Hematopoietic multipotent progenitor cell (in vitro differentiated cells): ENCODE measurements at regions not wholly inside any gene's neighbourhood (a gene's known extent, or its start where the extent isn't known, plus 50 kb on each side); places are given as distances from the start of the nearest gene placed in this dataset.

Source experiments
- DNase-seq, 3 donors: peaks; one replicate each; pipeline ENCODE4 v3.0.0-alpha.2; 2011 to 2015; ENCODE audit warnings: low read depth in 2 of 3, low spot score in 2 of 3

DNA sequence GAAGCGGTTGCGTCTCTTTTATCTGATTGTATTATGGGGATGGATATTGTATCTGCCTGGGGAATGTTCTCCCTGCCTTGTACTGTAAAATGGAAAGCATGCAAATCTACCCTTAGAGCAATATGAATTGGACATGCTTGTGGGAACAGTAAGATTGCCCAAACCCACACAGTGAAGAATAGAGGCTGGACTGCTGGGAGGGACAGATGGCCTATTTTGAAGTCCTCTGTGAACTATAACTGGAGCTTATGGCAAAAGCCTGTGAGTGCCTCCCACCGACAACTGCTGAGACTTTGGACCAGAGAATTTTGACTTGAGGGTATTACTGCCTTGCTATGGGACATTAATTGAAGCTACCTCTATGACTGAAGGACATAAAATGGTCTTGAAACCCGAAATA is 168.9 kb downstream of the ERCC6L2 start:
- DNase-seq: no peak

DNA sequence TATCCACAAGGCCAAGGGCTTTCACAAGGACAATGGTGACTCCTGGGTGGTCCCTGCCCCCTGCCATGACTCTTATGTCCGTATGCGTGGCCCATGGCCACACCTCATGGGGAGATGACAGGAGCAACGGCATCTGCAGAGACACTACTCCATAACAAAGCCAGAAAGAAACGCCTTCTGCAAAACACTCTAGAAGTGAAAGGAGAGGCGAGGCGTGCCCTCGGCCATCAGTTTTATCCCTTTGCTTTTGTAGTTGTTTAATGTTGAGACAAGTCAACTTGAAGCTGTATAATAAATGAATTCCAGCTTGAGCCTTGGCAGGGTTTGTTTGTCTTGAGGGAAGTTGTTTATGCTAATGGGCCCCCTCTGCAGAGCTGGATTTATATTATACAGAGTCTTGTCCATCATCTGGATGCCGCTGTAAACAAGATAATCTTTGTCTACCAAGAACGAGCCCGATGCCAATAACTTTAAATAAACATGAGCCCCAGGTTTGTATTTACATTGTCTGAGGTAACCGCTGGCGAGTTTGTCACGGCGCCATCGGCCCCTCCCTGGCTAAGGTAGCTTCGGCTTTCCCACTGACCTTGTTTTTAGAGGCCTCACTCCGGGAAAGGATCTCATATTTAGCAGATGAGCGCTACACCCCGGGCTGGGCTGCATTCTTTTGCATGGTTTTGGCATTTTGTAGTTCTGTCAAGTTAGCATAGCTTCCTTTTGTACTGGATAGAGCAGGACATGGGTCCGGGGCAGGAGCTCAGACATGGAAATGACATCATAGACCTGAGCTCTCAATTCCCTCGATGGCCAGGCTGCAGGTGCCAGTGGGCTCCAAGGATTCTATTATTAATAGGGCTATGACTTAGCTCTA is 165.3 kb downstream of the ERCC6L2 start:
- DNase-seq: no peak

DNA sequence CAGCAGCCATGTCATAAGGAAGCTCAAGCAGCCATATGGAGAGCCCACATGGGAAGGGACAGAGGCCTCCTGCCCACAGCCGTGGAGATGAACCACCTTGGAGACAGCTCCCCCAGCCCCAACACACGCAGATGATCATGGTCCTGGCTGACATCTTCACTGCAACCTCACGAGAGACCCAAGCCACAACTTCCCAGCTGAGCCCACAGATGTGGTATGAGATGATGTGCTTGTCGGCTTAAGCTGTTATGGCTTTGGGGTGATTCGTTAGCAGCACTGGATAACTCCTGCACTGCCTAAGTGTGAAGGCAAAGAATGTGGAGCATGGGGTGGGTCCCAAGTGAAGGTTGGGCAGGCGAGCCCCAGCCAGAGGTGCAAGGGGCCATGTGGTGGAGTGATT is 163.4 kb downstream of the ERCC6L2 start:
- DNase-seq: no peak

DNA sequence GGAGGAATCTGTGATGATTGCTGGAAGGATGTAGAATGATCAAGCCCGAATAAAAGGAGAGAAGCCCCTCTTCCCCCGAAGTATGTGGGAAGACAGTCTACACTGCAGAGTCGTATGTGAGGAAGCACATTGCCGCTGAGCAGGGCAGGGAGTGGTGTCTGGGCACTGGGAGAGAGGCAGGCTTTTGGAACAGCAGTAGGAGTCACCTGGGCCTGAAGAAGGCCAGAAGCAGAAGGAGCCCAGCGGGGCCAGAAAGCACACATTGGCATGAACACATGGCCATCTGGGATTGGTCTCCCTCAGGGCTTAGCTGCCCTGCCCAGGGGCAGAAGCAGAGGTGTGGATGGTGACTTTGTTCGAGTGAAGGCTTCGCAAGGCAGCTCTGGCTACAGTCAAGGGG is 162.8 kb downstream of the ERCC6L2 start:
- DNase-seq: no peak

DNA sequence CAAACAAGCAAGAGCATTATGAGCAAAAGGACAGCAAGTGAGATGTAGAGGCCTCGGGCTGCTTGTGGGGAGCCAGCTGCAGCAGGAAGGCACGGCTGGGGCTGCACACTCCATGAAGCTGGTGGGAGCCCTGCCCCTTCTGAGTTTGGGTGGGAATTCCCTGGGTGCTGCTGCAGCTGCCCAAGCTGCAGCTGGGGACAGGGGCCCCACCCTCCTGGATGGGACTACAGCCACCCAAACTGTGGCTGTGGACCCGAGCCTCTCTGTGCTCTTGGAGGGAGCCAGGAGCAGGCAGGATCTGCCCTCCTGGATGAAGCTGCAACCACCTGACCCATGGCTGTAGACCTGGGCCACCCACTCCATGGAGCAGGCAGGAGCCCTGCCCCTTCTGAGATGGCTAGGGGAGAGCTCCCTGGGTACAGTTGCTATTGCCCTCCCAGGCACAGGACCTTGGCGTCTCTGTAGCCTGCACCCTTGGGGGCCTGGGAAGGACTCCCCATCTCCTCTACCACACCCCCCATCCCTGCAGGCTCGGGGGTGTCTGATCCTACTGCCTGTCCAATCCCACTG is 159.1 kb downstream of the ERCC6L2 start:
- no peak for DNase-seq

DNA sequence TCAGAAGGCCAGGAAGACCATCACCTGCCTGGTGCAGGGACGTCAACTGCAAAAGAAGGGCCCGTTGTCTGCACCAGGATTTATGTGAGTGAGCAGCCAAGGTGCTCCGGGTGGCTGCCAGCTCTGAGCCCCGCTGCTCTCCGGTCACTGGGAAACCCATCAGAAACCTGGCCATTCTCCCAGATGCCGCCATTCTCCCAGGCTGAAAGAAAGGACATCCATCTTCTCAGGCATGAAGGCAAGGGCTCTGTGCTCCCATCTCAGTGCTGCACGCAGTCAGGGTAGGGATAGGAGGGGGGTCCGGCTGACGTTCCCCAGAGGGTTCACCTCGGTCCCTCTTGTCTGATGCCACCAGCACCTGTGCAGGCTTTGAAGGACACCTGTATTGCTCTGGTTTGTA is 158.4 kb downstream of the ERCC6L2 start:
- no peak for DNase-seq

DNA sequence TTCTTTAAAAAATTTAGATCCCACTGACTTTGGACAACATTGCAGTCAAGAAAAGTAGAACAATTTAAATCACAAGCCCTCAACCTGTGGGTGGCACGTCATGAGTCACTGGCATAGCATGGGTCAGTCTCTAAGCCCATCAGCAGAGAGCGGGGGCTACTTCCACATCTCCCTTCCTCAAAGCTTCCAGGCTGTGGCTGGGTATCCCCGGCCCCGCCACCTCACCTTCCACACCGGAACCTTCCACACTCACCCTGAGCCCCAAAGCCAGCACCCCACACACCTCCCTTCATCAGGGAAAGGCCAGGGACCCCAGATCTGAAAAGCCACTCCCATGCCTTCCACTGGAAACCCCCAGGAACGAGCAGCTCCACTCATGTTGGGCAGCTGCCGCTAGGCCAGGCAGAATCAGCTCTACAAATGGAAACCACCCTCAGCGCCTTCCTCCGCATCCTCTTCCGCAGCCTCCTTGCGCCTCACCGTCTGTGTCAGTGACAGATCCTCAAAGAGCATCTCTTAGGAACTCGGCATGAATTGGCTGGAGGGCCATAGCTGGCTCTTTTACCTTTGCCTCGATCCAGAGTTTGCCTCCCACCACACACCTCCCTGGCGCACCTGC is 156.5 kb downstream of the ERCC6L2 start:
- no peak for DNase-seq

DNA sequence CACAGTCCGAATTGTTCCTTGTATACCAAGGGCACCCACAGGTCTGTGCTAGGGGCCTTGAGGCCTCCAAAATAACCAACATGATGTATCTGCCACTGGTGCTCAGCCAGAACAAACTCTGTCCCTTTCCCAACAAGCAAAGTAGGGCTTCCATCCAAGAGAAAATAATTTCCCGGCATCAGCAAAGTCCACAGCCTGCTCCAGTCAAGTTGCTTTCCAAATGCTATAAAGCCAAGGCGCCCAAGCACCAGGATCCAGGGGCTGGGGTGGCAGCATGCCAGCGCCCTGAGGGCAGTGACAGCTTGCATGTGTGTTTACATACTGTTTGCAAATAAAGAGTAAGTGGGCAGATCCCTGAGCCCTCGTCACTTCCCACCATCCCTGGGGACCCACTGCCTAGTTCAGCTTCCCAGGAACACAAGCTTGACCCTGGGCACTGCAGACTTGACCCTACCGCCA is 155.9 kb downstream of the ERCC6L2 start:
- DNase-seq: no peak

DNA sequence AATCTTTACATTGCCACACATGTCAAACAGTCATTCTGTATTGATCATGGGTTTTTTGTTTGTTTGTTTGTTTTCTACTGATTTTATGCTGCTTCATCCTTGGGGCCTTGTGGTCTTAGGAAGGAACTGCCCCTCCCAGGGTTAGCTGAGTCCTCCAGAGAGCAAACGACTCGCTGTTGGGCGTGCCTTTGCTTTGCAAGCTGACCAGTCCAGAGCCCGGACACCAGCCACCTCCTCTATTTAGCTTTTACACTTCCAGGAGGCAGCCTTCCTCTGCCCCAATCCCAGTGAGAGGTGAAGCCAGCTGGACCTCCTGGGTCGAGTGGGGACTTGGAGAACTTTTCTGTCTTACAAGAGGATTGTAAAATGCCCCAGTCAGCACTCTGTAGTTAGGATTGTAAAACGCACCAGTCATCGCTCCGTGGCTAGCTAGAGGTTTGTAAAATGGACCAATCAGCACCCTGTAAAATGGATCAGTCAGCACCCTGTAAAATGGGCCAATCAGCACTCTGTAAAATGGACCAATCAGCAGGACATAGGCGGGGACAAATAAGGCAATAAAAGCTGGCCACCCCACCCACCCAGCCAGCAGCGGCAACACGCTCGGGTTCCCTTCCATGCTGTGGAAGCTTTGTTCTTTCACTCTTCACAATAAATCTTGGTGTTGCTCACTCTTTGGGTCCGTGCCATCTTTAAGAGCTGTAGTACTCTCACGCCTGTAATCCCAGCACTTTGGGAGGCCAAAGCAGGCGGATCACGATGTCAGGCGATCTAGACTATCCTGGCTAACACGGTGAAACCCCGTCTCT is 154.4 kb downstream of the ERCC6L2 start:
- no peak for DNase-seq

DNA sequence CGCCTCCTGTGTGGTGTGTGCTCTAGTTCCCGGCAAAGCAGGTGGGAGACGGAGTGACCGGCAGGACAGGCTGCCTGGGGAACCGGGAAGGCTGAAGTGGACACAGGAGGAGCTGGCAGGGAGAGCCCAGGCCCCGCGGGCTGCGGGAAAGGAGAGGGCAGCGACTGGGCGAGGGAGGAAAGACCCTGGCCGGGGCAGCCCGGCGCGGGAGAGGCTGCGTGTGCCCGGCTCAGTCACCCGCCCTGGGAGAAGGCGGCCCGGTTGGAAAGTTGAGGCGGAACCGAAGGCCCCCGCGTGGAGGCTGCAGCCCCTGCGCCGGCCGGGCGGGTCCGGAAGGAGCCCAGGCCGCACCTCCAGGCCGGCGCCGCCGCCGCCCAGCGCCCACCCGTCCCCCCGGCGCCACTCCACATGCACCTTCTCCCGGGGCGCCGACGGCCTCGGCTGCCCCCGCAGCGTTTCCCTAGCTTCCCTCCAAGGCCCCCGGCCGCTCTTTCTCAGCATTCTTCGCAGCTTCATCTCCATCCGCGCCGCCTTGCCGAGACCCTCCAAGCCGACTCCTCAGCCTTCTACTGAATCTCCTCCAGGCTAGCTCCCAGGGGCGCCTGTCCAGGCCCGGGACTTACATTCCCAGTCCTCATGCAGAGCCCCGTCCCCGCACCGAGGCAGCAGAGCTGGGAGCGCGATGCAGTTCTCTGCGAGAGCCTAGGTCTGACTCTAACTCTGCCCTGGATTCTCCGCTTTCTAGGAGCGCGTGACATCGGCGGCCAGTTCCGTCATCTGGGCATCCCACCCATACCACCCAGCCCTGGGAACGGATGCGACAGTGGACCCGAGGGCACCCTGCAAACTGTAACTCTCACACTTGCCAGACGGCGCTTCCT is 152.0 kb downstream of the ERCC6L2 start:
- DNase-seq: no peak

DNA sequence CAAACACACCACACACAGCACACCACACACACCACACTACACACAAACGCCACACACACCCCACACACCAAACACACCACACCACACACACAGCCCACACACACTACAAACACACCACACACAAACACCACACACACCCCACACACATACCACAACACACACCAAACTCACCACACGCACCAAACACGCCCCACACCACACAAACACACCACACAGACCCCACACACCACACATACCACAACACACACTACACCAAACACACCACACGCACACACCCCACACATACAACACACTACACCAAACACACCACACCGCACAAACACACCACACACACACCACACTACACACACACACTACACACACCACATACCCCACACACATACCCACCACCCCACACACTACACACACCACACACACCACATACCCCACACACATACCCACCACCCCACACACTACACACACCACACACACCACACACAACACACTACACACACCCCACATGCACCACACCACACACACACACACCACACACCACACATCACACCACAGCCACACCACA is 151.2 kb downstream of the ERCC6L2 start:
- no peak for DNase-seq

DNA sequence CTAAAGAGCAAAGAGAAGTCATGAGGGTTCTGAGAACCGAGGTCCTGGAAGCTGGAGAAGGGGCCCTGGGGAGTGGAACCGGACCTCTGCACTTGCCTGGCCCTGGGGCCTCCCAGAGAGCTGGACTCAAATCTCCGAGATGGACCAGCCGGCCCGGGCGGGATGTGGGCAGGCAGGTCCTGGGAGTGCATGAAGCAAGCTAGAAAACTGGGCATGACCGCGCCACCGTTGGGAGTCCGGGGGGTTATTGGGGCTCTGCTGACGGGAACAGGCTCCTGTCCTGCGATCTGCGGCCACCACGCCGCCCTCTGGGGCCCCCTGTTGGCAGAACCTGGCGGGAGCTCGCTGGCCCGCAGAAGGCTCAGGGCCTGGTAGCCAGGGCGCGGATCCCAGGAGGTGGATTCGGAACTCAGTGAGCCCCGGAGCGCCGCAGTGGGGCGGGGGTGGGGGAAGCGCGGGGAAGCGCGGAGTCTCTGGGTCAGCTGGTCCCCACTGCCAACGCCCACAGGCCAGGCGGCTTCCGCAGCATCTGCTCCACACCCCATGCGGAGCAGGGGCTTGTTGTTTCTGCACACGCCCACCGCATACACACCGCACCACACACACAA is 150.6 kb downstream of the ERCC6L2 start:
- DNase-seq: peak in 1 of 3 donors; percentile 43

DNA sequence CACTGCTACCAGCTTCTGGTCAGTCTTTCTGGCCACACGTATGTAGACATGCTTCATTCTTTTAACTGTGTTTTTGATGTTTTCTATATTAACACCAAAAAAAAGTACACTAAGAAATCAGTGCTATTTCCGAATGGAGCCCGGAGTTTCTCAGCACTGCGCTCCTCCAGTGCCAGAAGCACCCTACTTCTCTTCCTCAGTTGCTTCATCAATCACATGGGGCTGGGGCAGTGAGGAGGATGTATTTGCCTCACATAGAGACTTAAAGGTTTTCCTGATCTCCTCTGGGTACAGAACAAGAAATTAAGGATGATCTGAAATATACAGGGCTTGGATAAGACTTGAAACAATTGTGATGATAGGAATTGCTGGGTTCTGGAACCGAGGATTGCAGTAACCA is 148.0 kb downstream of the ERCC6L2 start:
- DNase-seq: no peak

DNA sequence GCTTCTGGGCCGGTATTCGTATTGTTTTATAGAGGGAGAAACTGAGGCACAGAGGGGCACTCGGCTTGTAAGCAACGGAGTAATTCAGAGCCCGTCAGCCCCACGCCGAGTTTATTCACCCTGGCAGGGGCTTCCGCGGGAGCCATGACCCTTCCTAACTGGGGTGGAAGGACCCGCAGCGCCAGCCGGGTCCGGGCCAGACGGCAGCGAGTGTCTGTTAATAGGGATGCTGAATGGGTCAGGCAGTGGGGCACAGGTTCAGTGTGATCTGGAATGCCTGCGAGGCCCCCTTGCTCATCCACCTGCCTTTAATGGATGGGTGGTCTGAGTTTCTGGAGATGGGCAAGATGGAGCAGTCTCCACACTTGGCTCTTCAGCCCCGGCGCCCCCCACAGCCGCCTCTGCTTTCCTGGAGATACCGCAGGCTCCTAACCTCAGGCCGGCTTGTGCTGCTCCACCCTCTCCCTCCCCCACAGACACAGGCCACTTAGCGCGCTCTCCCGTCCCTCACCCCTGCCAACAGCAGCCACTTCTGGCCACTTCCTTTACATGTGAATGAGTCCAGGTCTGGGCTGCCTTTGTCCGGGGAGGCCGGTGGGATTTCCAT is 147.1 kb downstream of the ERCC6L2 start:
- DNase-seq: peak in 2 of 3 donors; percentile 42 to 57

DNA sequence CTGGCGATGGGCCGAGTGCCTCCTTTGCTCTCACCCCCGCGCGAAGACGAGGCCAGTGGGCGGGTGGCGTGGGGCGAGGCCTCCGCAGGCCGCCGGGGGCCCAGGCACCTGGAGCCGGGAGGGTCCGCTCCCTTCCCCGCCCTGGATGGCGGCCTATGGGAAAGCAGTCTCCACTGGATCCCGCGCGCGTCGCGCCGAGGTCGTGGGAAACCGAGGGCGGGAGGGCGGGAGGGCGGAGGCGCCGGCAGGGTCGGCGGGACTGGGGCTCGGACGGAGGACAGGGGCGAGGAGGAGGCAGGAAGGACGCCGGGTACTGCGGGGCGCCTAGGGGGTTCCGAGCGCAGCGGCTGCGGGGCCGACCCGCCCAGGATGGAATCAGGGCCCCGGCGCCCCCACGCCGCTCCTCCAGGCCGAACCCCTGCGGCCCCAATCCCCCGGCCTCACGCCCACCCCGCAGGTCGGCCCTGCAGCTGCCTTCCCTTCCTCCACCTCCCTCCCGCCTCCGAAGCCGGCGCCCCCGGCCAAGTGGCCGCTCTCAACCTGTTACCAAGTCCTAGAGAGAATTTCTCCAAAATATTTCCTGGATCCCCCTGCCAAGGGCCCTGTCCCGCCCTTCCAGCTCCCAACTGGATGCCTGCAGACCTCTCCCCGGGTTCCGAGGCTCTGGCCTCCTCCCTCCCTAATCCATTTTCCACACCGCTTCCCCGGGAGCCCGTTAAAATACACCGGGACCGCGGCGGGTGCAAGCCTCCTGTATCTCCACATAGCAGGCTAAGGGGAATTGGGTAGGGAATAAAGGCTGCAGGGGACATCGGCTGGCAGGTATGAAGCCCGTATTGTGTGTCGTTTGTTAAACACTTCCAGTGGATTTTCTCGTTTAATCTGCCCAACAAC is 146.3 kb downstream of the ERCC6L2 start:
- DNase-seq: no peak

DNA sequence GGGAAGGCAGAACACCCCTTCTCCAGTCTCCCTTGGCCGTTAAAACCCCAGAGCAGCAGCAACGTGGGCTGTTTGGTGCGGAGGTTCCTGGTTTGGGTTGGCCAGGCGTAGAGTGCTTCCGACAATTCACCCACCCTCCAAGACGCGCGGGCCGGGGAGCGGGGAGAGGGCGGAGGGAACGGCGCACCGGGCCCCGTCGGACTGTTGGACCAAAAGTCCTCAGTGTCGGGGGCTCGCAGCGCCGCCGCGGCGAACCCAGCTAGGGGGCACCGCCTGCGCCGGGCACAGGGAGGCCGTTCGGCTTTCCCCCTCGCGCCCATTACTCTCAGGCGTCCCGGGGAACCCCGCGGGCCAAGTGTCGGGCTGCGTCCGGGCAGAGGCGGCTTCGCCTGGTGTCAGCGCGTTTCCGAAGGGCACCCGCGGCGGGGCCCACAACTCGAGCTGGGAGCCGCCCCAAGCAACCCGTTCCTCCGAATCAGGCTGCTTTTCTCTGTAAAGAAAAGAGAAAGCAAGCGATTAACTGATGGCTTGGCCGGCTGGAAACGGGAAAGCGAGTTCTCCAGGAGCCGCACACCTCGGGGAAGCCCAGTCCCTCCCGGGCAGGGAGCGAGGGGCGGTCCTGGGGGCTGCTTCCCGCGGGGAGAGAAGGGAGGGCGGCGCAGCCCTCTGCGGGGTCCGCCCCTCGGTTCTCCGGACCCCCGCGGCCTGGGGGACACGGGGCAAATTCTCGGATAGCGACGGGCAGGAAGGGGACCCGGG is 145.5 kb downstream of the ERCC6L2 start:
- DNase-seq: peak in 2 of 3 donors; percentile 35 to 60

DNA sequence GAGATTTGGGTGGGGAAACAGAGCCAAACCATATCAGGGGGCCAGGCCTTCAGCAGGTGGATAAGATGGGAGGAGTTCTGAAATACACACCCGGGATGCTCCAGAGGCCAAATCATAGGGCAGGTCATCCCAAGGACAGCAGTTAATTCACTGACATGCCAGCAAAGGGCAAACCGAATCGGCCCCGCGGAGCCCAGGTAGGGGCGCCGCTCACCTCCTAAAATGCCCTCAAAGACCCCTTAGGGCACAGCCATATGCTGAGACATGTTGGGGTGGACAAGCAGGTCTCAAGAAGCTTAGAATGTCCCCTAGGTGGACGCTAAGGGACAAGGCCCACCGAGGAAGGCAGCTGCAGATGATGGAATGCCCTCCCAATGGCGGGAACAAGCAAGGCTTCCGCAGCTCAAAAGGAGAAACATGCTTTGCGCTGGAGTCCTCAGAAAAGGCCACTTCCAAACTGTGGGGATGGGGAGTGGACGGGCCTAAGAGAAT is 144.9 kb downstream of the ERCC6L2 start:
- no peak for DNase-seq
